ENCODE measurements at regions not wholly inside any gene's neighbourhood (a gene's known extent, or its start where the extent isn't known, plus 50 kb on each side); places are given as distances from the start of the nearest gene placed in this dataset.

DNA sequence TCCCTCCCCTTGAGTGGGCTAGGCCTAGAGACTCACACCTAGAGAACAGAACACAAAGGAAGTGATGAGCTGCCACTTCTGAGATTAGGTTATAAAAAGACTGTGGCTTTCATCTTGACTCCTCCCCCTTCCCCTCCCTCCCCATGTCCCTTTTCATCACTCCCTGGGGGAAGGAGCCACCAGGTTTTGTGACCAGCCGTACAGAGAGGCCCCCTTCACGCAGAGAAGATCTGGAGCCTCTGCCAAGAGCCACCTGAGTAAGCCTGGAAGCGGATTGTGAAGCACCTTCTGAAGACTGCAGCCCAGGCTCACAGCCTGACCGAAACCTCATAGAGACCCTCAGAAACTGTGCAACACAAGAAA, 118.4 kb upstream of the NXT1 start:
- CTCF ChIA-PET (ENCODE audit: low intra/inter-chr PET ratio), result no interaction called here
- WGBS (ENCODE audit: insufficient coverage, low coverage, missing lambda C conversion rate), result 0% methylated on average over 1 of the region's 4 CpGs
- no peak for TF ChIP-seq TAL1 (IDR thresholded peaks at IDR 0.05)
- no peak for TF ChIP-seq NELFE (IDR thresholded peaks at IDR 0.05; ENCODE audit: insufficient read depth, insufficient read length)
- TF ChIP-seq, protein P1, sequence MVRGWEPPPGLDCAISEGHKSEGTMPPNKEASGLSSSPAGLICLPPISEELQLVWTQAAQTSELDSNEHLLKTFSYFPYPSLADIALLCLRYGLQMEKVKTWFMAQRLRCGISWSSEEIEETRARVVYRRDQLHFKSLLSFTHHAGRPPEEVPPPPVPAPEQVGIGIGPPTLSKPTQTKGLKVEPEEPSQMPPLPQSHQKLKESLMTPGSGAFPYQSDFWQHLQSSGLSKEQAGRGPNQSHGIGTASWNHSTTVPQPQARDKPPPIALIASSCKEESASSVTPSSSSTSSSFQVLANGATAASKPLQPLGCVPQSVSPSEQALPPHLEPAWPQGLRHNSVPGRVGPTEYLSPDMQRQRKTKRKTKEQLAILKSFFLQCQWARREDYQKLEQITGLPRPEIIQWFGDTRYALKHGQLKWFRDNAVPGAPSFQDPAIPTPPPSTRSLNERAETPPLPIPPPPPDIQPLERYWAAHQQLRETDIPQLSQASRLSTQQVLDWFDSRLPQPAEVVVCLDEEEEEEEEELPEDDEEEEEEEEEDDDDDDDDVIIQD (CRISPR knock-in tag; IDR thresholded peaks at IDR 0.05), result no peak
- no peak for TF ChIP-seq CREM (IDR thresholded peaks at IDR 0.05; ENCODE audit: low read depth)
- TF ChIP-seq KLF6 (CRISPR knock-in tag; IDR thresholded peaks at IDR 0.05; ENCODE audit: borderline replicate concordance), result no peak
- TF ChIP-seq CBFA2T2 (conservative IDR thresholded peaks at IDR 0.05), result no peak
- TF ChIP-seq ZNF212 (CRISPR knock-in tag; IDR thresholded peaks at IDR 0.05), result no peak
- TF ChIP-seq EP300 (IDR thresholded peaks at IDR 0.05; ENCODE audit: low read length), result no peak
- TF ChIP-seq, protein P2, sequence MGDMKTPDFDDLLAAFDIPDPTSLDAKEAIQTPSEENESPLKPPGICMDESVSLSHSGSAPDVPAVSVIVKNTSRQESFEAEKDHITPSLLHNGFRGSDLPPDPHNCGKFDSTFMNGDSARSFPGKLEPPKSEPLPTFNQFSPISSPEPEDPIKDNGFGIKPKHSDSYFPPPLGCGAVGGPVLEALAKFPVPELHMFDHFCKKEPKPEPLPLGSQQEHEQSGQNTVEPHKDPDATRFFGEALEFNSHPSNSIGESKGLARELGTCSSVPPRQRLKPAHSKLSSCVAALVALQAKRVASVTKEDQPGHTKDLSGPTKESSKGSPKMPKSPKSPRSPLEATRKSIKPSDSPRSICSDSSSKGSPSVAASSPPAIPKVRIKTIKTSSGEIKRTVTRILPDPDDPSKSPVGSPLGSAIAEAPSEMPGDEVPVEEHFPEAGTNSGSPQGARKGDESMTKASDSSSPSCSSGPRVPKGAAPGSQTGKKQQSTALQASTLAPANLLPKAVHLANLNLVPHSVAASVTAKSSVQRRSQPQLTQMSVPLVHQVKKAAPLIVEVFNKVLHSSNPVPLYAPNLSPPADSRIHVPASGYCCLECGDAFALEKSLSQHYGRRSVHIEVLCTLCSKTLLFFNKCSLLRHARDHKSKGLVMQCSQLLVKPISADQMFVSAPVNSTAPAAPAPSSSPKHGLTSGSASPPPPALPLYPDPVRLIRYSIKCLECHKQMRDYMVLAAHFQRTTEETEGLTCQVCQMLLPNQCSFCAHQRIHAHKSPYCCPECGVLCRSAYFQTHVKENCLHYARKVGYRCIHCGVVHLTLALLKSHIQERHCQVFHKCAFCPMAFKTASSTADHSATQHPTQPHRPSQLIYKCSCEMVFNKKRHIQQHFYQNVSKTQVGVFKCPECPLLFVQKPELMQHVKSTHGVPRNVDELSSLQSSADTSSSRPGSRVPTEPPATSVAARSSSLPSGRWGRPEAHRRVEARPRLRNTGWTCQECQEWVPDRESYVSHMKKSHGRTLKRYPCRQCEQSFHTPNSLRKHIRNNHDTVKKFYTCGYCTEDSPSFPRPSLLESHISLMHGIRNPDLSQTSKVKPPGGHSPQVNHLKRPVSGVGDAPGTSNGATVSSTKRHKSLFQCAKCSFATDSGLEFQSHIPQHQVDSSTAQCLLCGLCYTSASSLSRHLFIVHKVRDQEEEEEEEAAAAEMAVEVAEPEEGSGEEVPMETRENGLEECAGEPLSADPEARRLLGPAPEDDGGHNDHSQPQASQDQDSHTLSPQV (IDR thresholded peaks at IDR 0.05), result no peak
- TF ChIP-seq, protein P3, sequence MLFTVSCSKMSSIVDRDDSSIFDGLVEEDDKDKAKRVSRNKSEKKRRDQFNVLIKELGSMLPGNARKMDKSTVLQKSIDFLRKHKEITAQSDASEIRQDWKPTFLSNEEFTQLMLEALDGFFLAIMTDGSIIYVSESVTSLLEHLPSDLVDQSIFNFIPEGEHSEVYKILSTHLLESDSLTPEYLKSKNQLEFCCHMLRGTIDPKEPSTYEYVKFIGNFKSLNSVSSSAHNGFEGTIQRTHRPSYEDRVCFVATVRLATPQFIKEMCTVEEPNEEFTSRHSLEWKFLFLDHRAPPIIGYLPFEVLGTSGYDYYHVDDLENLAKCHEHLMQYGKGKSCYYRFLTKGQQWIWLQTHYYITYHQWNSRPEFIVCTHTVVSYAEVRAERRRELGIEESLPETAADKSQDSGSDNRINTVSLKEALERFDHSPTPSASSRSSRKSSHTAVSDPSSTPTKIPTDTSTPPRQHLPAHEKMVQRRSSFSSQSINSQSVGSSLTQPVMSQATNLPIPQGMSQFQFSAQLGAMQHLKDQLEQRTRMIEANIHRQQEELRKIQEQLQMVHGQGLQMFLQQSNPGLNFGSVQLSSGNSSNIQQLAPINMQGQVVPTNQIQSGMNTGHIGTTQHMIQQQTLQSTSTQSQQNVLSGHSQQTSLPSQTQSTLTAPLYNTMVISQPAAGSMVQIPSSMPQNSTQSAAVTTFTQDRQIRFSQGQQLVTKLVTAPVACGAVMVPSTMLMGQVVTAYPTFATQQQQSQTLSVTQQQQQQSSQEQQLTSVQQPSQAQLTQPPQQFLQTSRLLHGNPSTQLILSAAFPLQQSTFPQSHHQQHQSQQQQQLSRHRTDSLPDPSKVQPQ (CRISPR knock-in tag; IDR thresholded peaks at IDR 0.05; ENCODE audit: borderline replicate concordance), result no peak
- TF ChIP-seq BDP1 (IDR thresholded peaks at IDR 0.05; ENCODE audit: insufficient read depth, insufficient read length), result no peak
- TF ChIP-seq, protein P4, sequence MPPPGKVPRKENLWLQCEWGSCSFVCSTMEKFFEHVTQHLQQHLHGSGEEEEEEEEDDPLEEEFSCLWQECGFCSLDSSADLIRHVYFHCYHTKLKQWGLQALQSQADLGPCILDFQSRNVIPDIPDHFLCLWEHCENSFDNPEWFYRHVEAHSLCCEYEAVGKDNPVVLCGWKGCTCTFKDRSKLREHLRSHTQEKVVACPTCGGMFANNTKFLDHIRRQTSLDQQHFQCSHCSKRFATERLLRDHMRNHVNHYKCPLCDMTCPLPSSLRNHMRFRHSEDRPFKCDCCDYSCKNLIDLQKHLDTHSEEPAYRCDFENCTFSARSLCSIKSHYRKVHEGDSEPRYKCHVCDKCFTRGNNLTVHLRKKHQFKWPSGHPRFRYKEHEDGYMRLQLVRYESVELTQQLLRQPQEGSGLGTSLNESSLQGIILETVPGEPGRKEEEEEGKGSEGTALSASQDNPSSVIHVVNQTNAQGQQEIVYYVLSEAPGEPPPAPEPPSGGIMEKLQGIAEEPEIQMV (tag; conservative IDR thresholded peaks at IDR 0.05; ENCODE audit: low read depth), result no peak
- no peak for TF ChIP-seq SAFB2 (IDR thresholded peaks at IDR 0.05; ENCODE audit: borderline replicate concordance, low read depth, low read length, severe bottlenecking)
- no peak for TF ChIP-seq ZNF282 (CRISPR knock-in tag; IDR thresholded peaks at IDR 0.05)

More for the DNA sequence above, 118.4 kb upstream of the NXT1 start:
- ATAC-seq (no peak), FAIRE-seq (no peak), DNase-seq (ENCODE audit: extremely low read depth in 1 of 4, low spot score in 3 of 4) (no peak)
- Histone ChIP-seq H3K9me1 (ENCODE audit: control insufficient read depth, insufficient read depth, low read length) (no peaks in the 10 kb centered on the region), H3K27me3 (ENCODE audit: control insufficient read depth in 2 of 2, insufficient read depth in 2 of 2, low read length in 2 of 2) (no peaks in the 10 kb centered on the region; a peak in 1 of 5 replicates), H2AFZ (ENCODE audit: low read depth, low read length) (no peak overlapping the region), H3K9me3 (replicated peaks; ENCODE audit: control insufficient read depth, insufficient read depth, low read depth, low read length) (no peaks in the 10 kb centered on the region), H3K4me3 (no peak overlapping the region), H3K36me3 (ENCODE audit: control insufficient read depth, insufficient read depth, low read length) (no peaks in the 10 kb centered on the region), H4K20me1 (replicated peaks; ENCODE audit: control insufficient read depth, insufficient read depth, low read length) (no peaks in the 10 kb centered on the region), H3K4me1 (replicated peaks in 1 of 2; ENCODE audit: control insufficient read depth in 2 of 2, insufficient read depth in 2 of 2, low read length in 2 of 2) (peaks cover 0 to 3% of the 10 kb centered on the region in 2 experiments; a peak in 1 of 5 replicates), H3K9ac (ENCODE audit: insufficient read depth in 1 of 2, low read depth in 2 of 2, low read length in 2 of 2) (no peak overlapping the region), H3K27ac (ENCODE audit: extremely low read depth, low read depth, low read length) (no peak overlapping the region), H3K79me2 (ENCODE audit: control insufficient read depth, insufficient read depth, low read length) (no peaks in the 10 kb centered on the region), H3K4me2 (ENCODE audit: insufficient read depth, low read length) (no peak overlapping the region)
- in situ Hi-C loops (cut with MboI), result no loop called here
- POLR2A ChIA-PET, result interaction anchor here (0.7 kb wide), 2 partner anchors 40 to 348 kb away, joined by 3 read pairs; no protein-coding TSS in a partner anchor
- BruUV-seq (replicated peaks), result no TSS peak
- intact Hi-C loops (cut with micrococcal nuclease), result loop anchor here (10.0 kb wide), 1 partner anchor 537 kb away; no protein-coding TSS in a partner anchor
